ENCODE measurements at regions not wholly inside any gene's neighbourhood (a gene's known extent, or its start where the extent isn't known, plus 50 kb on each side); places are given as distances from the start of the nearest gene placed in this dataset.

GRCh38 chr1:194538453-194538852, 1352.0 kb upstream of the B3GALT2 start:
- TF ChIP-seq, protein P1, sequence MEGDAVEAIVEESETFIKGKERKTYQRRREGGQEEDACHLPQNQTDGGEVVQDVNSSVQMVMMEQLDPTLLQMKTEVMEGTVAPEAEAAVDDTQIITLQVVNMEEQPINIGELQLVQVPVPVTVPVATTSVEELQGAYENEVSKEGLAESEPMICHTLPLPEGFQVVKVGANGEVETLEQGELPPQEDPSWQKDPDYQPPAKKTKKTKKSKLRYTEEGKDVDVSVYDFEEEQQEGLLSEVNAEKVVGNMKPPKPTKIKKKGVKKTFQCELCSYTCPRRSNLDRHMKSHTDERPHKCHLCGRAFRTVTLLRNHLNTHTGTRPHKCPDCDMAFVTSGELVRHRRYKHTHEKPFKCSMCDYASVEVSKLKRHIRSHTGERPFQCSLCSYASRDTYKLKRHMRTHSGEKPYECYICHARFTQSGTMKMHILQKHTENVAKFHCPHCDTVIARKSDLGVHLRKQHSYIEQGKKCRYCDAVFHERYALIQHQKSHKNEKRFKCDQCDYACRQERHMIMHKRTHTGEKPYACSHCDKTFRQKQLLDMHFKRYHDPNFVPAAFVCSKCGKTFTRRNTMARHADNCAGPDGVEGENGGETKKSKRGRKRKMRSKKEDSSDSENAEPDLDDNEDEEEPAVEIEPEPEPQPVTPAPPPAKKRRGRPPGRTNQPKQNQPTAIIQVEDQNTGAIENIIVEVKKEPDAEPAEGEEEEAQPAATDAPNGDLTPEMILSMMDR (conservative IDR thresholded peaks at IDR 0.05): no peak
- no peak for TF ChIP-seq EZH2 (IDR thresholded peaks at IDR 0.05; ENCODE audit: low read depth)

Measured in PC-9 (cell line).